H1 (cell line): ENCODE measurements at regions not wholly inside any gene's neighbourhood (a gene's known extent, or its start where the extent isn't known, plus 50 kb on each side); places are given as distances from the start of the nearest gene placed in this dataset.

ENCODE experiments used
- CTCF ChIA-PET: fragments of 300-600 bp; sonication (Branson Sonifier 250); formaldehyde crosslinking; loops from one replicate; lab custom pipeline; 2021; ENCODE audit not compliant: partially characterized antibody; lab: Charles Lee
- POLR2A ChIA-PET: fragments of 300-600 bp; sonication (Branson Sonifier 250); formaldehyde crosslinking; loops from one replicate; lab custom pipeline; 2021; ENCODE audit warnings: inconsistent platforms; ENCODE audit not compliant: partially characterized antibody; lab: Charles Lee
- DNase-seq, 2 experiments: peaks; one replicate each; pipeline versions ENCODE4 v3.0.0 to v3.0.0-alpha.2; 2010 to 2022; ENCODE audit warnings: low spot score in 2 of 2, low read depth in 1 of 2, mixed read lengths in 1 of 2
- FAIRE-seq: peaks from 2 replicates; lab custom pipeline; 2011; peaks lifted over from hg19 to GRCh38; lab: Jason Lieb, UNC
- H2AFZ ChIP-seq: 2 replicates; pipeline ENCODE4 v1.8.1; 2012; ENCODE audit warnings: low read length, inconsistent platforms
- H2AK5ac ChIP-seq: 2 replicates; pipeline ENCODE4 v1.6.1; 2013; ENCODE audit warnings: low read depth, low read length
- H2BK120ac ChIP-seq: replicated peaks from 2 replicates; pipeline ENCODE3; 2013; ENCODE audit warnings: low read depth, low read length, inconsistent platforms
- H2BK12ac ChIP-seq: 2 replicates; pipeline ENCODE4 v1.6.1; 2013; ENCODE audit warnings: low read depth, low read length
- H2BK15ac ChIP-seq: 2 replicates; pipeline ENCODE4 v1.6.1; 2013; ENCODE audit warnings: low read length
- H2BK20ac ChIP-seq: 2 replicates; pipeline ENCODE4 v1.6.1; 2013; ENCODE audit warnings: low read length
- H2BK5ac ChIP-seq: 2 replicates; pipeline ENCODE4 v1.6.1; 2013; ENCODE audit warnings: low read depth, low read length
- H3K14ac ChIP-seq: 2 replicates; pipeline ENCODE4 v1.6.1; 2013; ENCODE audit warnings: inconsistent platforms; ENCODE audit not compliant: insufficient read length
- H3K18ac ChIP-seq: 2 replicates; pipeline ENCODE4 v1.6.1; 2013; ENCODE audit warnings: low read length; ENCODE audit errors: extremely low read depth
- H3K23ac ChIP-seq: 2 replicates; pipeline ENCODE4 v1.6.1; 2013; ENCODE audit warnings: inconsistent platforms; ENCODE audit not compliant: insufficient read length
- H3K23me2 ChIP-seq: 2 replicates; pipeline ENCODE4 v1.6.1; 2013; ENCODE audit warnings: low read depth, low read length
- H3K27ac ChIP-seq: 2 replicates; pipeline ENCODE4 v1.6.1; 2011; ENCODE audit warnings: low read depth, low read length, inconsistent platforms
- H3K27me3 ChIP-seq, 4 experiments: replicated peaks in 1 of 4; 1 replicate in 1 of 4; 2 replicates in 3 of 4; pipeline versions ENCODE4 v1.6.1 to v1.8.1; 2011 to 2013; ENCODE audit warnings: low read length in 3 of 4, mild to moderate bottlenecking in 3 of 4, inconsistent platforms in 2 of 4, mixed read lengths in 2 of 4, moderate library complexity in 1 of 4; ENCODE audit not compliant: control insufficient read depth in 3 of 4, insufficient read depth in 3 of 4; ENCODE audit errors: extremely low read depth in 1 of 4
- H3K36me3 ChIP-seq, 4 experiments: 2 replicates each; pipeline versions ENCODE4 v1.6.1 to v1.8.1; 2011 to 2013; ENCODE audit warnings: mild to moderate bottlenecking in 4 of 4, low read length in 3 of 4, moderate library complexity in 2 of 4, control low read depth in 1 of 4, inconsistent platforms in 1 of 4; ENCODE audit not compliant: insufficient read depth in 4 of 4, control insufficient read depth in 2 of 4
- H3K4ac ChIP-seq: replicated peaks from 2 replicates; pipeline ENCODE3; 2013; ENCODE audit warnings: low read length, low read depth, mixed read lengths, inconsistent platforms; ENCODE audit not compliant: insufficient read length
- H3K4me1 ChIP-seq, 4 experiments: replicated peaks in 1 of 4; 1 replicate in 1 of 4; 2 replicates in 3 of 4; pipeline versions ENCODE4 v1.6.1 to v1.8.1; 2011 to 2013; ENCODE audit warnings: low read length in 3 of 4, inconsistent platforms in 2 of 4, mixed read lengths in 1 of 4; ENCODE audit not compliant: insufficient read depth in 4 of 4, control insufficient read depth in 3 of 4
- H3K4me2 ChIP-seq, 2 experiments: 2 replicates each; pipeline versions ENCODE4 v1.6.1 to v1.8.1; 2011 to 2013; ENCODE audit warnings: low read depth in 2 of 2, low read length in 2 of 2, control low read depth in 1 of 2, inconsistent platforms in 1 of 2, mild to moderate bottlenecking in 1 of 2; ENCODE audit not compliant: insufficient read depth in 1 of 2
- H3K4me3 ChIP-seq, 4 experiments: fragments of 200-600, 300-600 bp in 1 of 4; sonication (generic), shearing (Covaris generic), sonication (Bioruptor Twin) in 1 of 4; 2 replicates each; pipeline versions ENCODE4 v1.5.1 to v1.8.1; 2011 to 2016; ENCODE audit warnings: low read length in 4 of 4, low read depth in 3 of 4, control low read depth in 2 of 4, inconsistent platforms in 2 of 4, mild to moderate bottlenecking in 2 of 4, mixed read lengths in 1 of 4, moderate library complexity in 1 of 4; ENCODE audit not compliant: insufficient read depth in 2 of 4; ENCODE audit errors: extremely low read depth in 1 of 4
- H3K56ac ChIP-seq: replicated peaks from 2 replicates; pipeline ENCODE3; 2013; ENCODE audit warnings: low read depth, mild to moderate bottlenecking, mixed read lengths, low read length, inconsistent platforms; ENCODE audit not compliant: insufficient read length
- H3K79me1 ChIP-seq: 2 replicates; pipeline ENCODE4 v1.6.1; 2013; ENCODE audit warnings: low read depth, low read length, control low read depth
- H3K79me2 ChIP-seq, 2 experiments: 2 replicates each; pipeline versions ENCODE4 v1.6.1 to v1.8.1; 2012 to 2013; ENCODE audit warnings: low read length in 2 of 2, mild to moderate bottlenecking in 2 of 2, inconsistent platforms in 1 of 2; ENCODE audit not compliant: insufficient read depth in 2 of 2, control insufficient read depth in 1 of 2
- H3K9ac ChIP-seq, 4 experiments: replicated peaks in 1 of 4; 1 replicate in 1 of 4; 2 replicates in 3 of 4; pipeline versions ENCODE4 v1.6.1 to v1.8.1; 2011 to 2013; ENCODE audit warnings: low read depth in 3 of 4, low read length in 3 of 4, control low read depth in 2 of 4, mild to moderate bottlenecking in 2 of 4, moderate library complexity in 2 of 4, inconsistent platforms in 1 of 4; ENCODE audit errors: extremely low read depth in 1 of 4
- H3K9me3 ChIP-seq, 2 experiments: 2 replicates each; pipeline versions ENCODE4 v1.6.1 to v1.8.1; 2012 to 2013; ENCODE audit warnings: mild to moderate bottlenecking in 2 of 2, moderate library complexity in 2 of 2, control low read depth in 1 of 2, inconsistent platforms in 1 of 2, low read depth in 1 of 2, low read length in 1 of 2, mixed read lengths in 1 of 2; ENCODE audit not compliant: insufficient read depth in 2 of 2
- H4K20me1 ChIP-seq, 2 experiments: replicated peaks in 1 of 2; 2 replicates each; pipeline versions ENCODE3 to v1.8.1; 2011 to 2013; ENCODE audit warnings: inconsistent platforms in 2 of 2, low read length in 2 of 2, mild to moderate bottlenecking in 1 of 2; ENCODE audit not compliant: insufficient read depth in 2 of 2, control insufficient read depth in 1 of 2
- H4K5ac ChIP-seq: 2 replicates; pipeline ENCODE4 v1.6.1; 2013; ENCODE audit warnings: low read length, low read depth, mixed read lengths, inconsistent platforms; ENCODE audit not compliant: insufficient read length
- H4K8ac ChIP-seq: 2 replicates; pipeline ENCODE4 v1.8.0; 2013; ENCODE audit warnings: mild to moderate bottlenecking, moderate library complexity, low read length, inconsistent platforms; ENCODE audit not compliant: insufficient read depth; ENCODE audit errors: extremely low read depth
- H4K91ac ChIP-seq: replicated peaks from 2 replicates; pipeline ENCODE3; 2013; ENCODE audit warnings: low read length, mixed read lengths, inconsistent platforms; ENCODE audit not compliant: insufficient read length
- ATF3 ChIP-seq: IDR thresholded peaks from 2 replicates; pipeline ENCODE4 v1.6.1; 2011; ENCODE audit warnings: low read depth, mild to moderate bottlenecking, low read length; ENCODE audit not compliant: insufficient read depth
- BRCA1 ChIP-seq: IDR thresholded peaks from 2 replicates; pipeline ENCODE4 v1.6.1; 2012; ENCODE audit warnings: low read depth, low read length, improper control_type of control experiment
- EP300 ChIP-seq, 2 experiments: IDR thresholded peaks; 1 replicate in 1 of 2; 2 replicates in 1 of 2; pipeline ENCODE4 v1.6.1; 2011 to 2012; ENCODE audit warnings: low read depth in 2 of 2, low read length in 2 of 2, mild to moderate bottlenecking in 2 of 2, borderline replicate concordance in 1 of 2, inconsistent platforms in 1 of 2, moderate library complexity in 1 of 2
- NRF1 ChIP-seq: IDR thresholded peaks from 2 replicates; pipeline ENCODE4 v1.6.1; 2011; ENCODE audit warnings: mild to moderate bottlenecking, low read depth, low read length, improper control_type of control experiment
- POLR2AphosphoS5 ChIP-seq: IDR thresholded peaks from 2 replicates; pipeline ENCODE4 v1.6.1; 2011; ENCODE audit warnings: low read depth, low read length
- RNF2 ChIP-seq: fragments of 200-900, 300-1000 bp; sonication (generic); IDR thresholded peaks from 2 replicates; pipeline ENCODE4 v1.7.1; 2016; ENCODE audit warnings: borderline replicate concordance, low read depth, mild to moderate bottlenecking, antibody characterized with exemption, low read length; ENCODE audit not compliant: poor library complexity, severe bottlenecking; ENCODE audit errors: missing control alignments
- RXRA ChIP-seq: IDR thresholded peaks from 2 replicates; pipeline ENCODE4 v1.6.1; 2011; ENCODE audit warnings: low read depth, mild to moderate bottlenecking, low read length, moderate library complexity; ENCODE audit not compliant: insufficient read depth
- SP4 ChIP-seq: IDR thresholded peaks from 2 replicates; pipeline ENCODE4 v1.6.1; 2012; ENCODE audit warnings: low read length, inconsistent platforms
- WGBS, 2 experiments: shearing (Covaris generic) in 1 of 2; methylation state at CpG; one replicate each; pipeline versions ENCODE4 v1.1.6 to v1.1.7; 2013 to 2015; ENCODE audit warnings: low lambda C conversion rate in 2 of 2, mixed read lengths in 2 of 2, inconsistent platforms in 1 of 2, low coverage in 1 of 2, missing lambda C conversion rate in 1 of 2; ENCODE audit not compliant: insufficient replicate concordance in 2 of 2, insufficient coverage in 1 of 2, insufficient read length in 1 of 2; ENCODE audit errors: extremely low coverage in 1 of 2, missing lambda C conversion rate in 1 of 2; 5-methylcytosine and 5-hydroxymethylcytosine counted together

GRCh38 chr18:70459731-70460130, 170.9 kb downstream of the SOCS6 start:
- Histone ChIP-seq H4K91ac (no peak overlapping the region), H2BK20ac (no peak overlapping the region), H3K27ac (no peak overlapping the region), H2BK15ac (no peak overlapping the region), H2AK5ac (no peak overlapping the region), H3K79me1 (no peaks in the 10 kb centered on the region), H3K9ac (no peak overlapping the region), H3K4me2 (no peak overlapping the region), H3K23me2 (no peaks in the 10 kb centered on the region), H3K79me2 (no peaks in the 10 kb centered on the region), H4K20me1 (no peaks in the 10 kb centered on the region), H3K18ac (no peak overlapping the region), H3K23ac (no peak overlapping the region), H3K56ac (no peak overlapping the region), H3K4me1 (0 out of 7 replicates have a peak, but pooled peaks cover 0 to 4% (median 0%) of the 10 kb centered on the region in 4 experiments), H3K36me3 (no peaks in the 10 kb centered on the region), H3K9me3 (no peaks in the 10 kb centered on the region), H4K5ac (no peak overlapping the region), H2AFZ (no peak overlapping the region), H3K14ac (no peak overlapping the region), H3K4ac (no peak overlapping the region), H3K27me3 (no peaks in the 10 kb centered on the region), H4K8ac (no peak overlapping the region), H2BK120ac (no peak overlapping the region), H2BK5ac (no peak overlapping the region), H2BK12ac (no peak overlapping the region), H3K4me3 (no peak overlapping the region)
- POLR2A ChIA-PET = no interaction called here
- 74% methylated on average over 5 of the region's 5 CpGs; no CpG with 5 or more reads in 1 of the 2 experiments for WGBS, 2 experiments
- CTCF ChIA-PET = interaction anchor here (1.0 to 1.4 kb wide), 2 partner anchors 9 to 26 kb away, joined by 5 to 8 read pairs; no protein-coding TSS in a partner anchor
- TF ChIP-seq SP4 (no peak), ATF3 (no peak), RXRA (no peak), EP300 (IDR thresholded peaks at IDR 0.05; ENCODE audit: borderline replicate concordance in 1 of 2, low read depth in 2 of 2, low read length in 2 of 2) (no peak), POLR2AphosphoS5 (no peak), RNF2 (no peak), NRF1 (no peak), BRCA1 (no peak)
- no peak for DNase-seq
- FAIRE-seq = no peak
